HEK293 (cell line): ENCODE measurements at regions not wholly inside any gene's neighbourhood (a gene's known extent, or its start where the extent isn't known, plus 50 kb on each side); places are given as distances from the start of the nearest gene placed in this dataset.

Source experiments
- CTCF ChIA-PET: fragments of 350-600 bp; formaldehyde crosslinking; extraction: SDS; loops from one replicate; lab custom pipeline; 2021; ENCODE audit warnings: antibody characterized with exemption; lab: Yijun Ruan, JAX
- POLR2A ChIA-PET: fragments of 300-600 bp; formaldehyde crosslinking; extraction: SDS; loops from one replicate; lab custom pipeline; 2020; ENCODE audit warnings: antibody characterized with exemption, inconsistent platforms; lab: Yijun Ruan, JAX
- H3K27ac ChIP-seq: fragments of 200-500 bp; sonication (Bioruptor generic); 2 replicates; pipeline ENCODE4 v1.5.1; 2014; ENCODE audit warnings: low read depth, low read length, control low read depth, inconsistent platforms; ENCODE audit errors: extremely low read depth
- H3K36me3 ChIP-seq, 2 experiments: fragments of 200-500 bp in 1 of 2; sonication (Bioruptor generic) in 1 of 2; 1 replicate in 1 of 2; 2 replicates in 1 of 2; pipeline ENCODE4 v1.5.1; 2014 to 2017; ENCODE audit warnings: inconsistent platforms in 2 of 2, low read length in 2 of 2; ENCODE audit not compliant: control insufficient read depth in 2 of 2, insufficient read depth in 1 of 2
- H3K4me1 ChIP-seq: fragments of 200-500 bp; sonication (Bioruptor generic); 2 replicates; pipeline ENCODE4 v1.5.1; 2014; ENCODE audit warnings: mild to moderate bottlenecking, low read length, inconsistent platforms; ENCODE audit not compliant: control insufficient read depth, insufficient read depth
- H3K4me3 ChIP-seq: 2 replicates; pipeline ENCODE4 v1.5.1; 2011; ENCODE audit warnings: low read depth, mild to moderate bottlenecking, control low read depth, low read length, moderate library complexity
- H3K9me3 ChIP-seq: fragments of 200-500 bp; sonication (Bioruptor generic); 2 replicates; pipeline ENCODE4 v1.5.1; 2014; ENCODE audit warnings: low read depth, low read length, inconsistent platforms; ENCODE audit not compliant: control insufficient read depth, insufficient read depth
- GLI4 ChIP-seq: fragments of 450-650 bp; formaldehyde crosslinking; IDR thresholded peaks from 2 replicates; pipeline ENCODE4 v1.5.1; 2016; ENCODE audit warnings: missing biosample characterization, missing genetic modification characterization
- ZBTB6 ChIP-seq: fragments of 450-650 bp; formaldehyde crosslinking; IDR thresholded peaks from 2 replicates; pipeline ENCODE4 v1.5.1; 2017; ENCODE audit warnings: missing biosample characterization, missing genetic modification characterization
- ZNF175 ChIP-seq: fragments of 450-650 bp; formaldehyde crosslinking; IDR thresholded peaks from 2 replicates; pipeline ENCODE4 v1.5.1; 2016; ENCODE audit warnings: missing biosample characterization, missing genetic modification characterization
- ZNF391 ChIP-seq: fragments of 450-650 bp; formaldehyde crosslinking; IDR thresholded peaks from 2 replicates; pipeline ENCODE4 v1.5.1; 2016; ENCODE audit warnings: low read depth, missing biosample characterization, missing genetic modification characterization, borderline replicate concordance
- ZNF404 ChIP-seq: fragments of 450-650 bp; formaldehyde crosslinking; IDR thresholded peaks from 2 replicates; pipeline ENCODE4 v1.5.1; 2017; ENCODE audit warnings: missing biosample characterization, missing genetic modification characterization
- ZNF488 ChIP-seq: fragments of 450-650 bp; formaldehyde crosslinking; IDR thresholded peaks from 2 replicates; pipeline ENCODE4 v1.5.1; 2016; ENCODE audit warnings: missing biosample characterization, missing genetic modification characterization
- ZNF600 ChIP-seq: fragments of 450-650 bp; formaldehyde crosslinking; IDR thresholded peaks from 2 replicates; pipeline ENCODE4 v1.5.1; 2016; ENCODE audit warnings: missing biosample characterization, missing genetic modification characterization
- ZNF654 ChIP-seq: fragments of 450-650 bp; formaldehyde crosslinking; IDR thresholded peaks from 2 replicates; pipeline ENCODE4 v1.5.1; 2016; ENCODE audit warnings: low read depth, missing biosample characterization, missing genetic modification characterization
- ZNF660 ChIP-seq: fragments of 450-650 bp; IDR thresholded peaks from 2 replicates; pipeline ENCODE4 v1.5.1; 2018; ENCODE audit warnings: missing biosample characterization, mild to moderate bottlenecking, missing genetic modification characterization
- ZNF76 ChIP-seq: fragments of 450-650 bp; formaldehyde crosslinking; IDR thresholded peaks from 2 replicates; pipeline ENCODE4; 2016; ENCODE audit warnings: low read depth, missing biosample characterization, missing genetic modification characterization, borderline replicate concordance
- ZNF785 ChIP-seq: fragments of 450-650 bp; formaldehyde crosslinking; IDR thresholded peaks from 2 replicates; pipeline ENCODE4 v1.5.1; 2016; ENCODE audit warnings: missing biosample characterization, missing genetic modification characterization
- ZSCAN30 ChIP-seq: fragments of 450-650 bp; IDR thresholded peaks from 2 replicates; pipeline ENCODE4 v1.5.1; 2018; ENCODE audit warnings: missing biosample characterization, mild to moderate bottlenecking, missing genetic modification characterization, moderate library complexity
- TF ChIP-seq, protein P1 (sequence below): fragments of 450-650 bp; IDR thresholded peaks from 2 replicates; pipeline ENCODE4 v1.5.1; 2018; ENCODE audit warnings: missing biosample characterization, mild to moderate bottlenecking, missing genetic modification characterization
- TF ChIP-seq, protein P2 (sequence below): fragments of 450-650 bp; formaldehyde crosslinking; optimal IDR thresholded peaks from 2 replicates; pipeline ENCODE3; 2016; ENCODE audit warnings: missing biosample characterization, mild to moderate bottlenecking, missing genetic modification characterization
- TF ChIP-seq, protein P3 (sequence below): fragments of 450-650 bp; formaldehyde crosslinking; conservative IDR thresholded peaks from 2 replicates; pipeline ENCODE4 v1.5.1; 2016; ENCODE audit warnings: low read depth, missing biosample characterization, missing genetic modification characterization

GRCh38 chr3:3726549-3726948 lies 72.7 kb upstream of the LRRN1 start (continued):
- TF ChIP-seq, protein P1, sequence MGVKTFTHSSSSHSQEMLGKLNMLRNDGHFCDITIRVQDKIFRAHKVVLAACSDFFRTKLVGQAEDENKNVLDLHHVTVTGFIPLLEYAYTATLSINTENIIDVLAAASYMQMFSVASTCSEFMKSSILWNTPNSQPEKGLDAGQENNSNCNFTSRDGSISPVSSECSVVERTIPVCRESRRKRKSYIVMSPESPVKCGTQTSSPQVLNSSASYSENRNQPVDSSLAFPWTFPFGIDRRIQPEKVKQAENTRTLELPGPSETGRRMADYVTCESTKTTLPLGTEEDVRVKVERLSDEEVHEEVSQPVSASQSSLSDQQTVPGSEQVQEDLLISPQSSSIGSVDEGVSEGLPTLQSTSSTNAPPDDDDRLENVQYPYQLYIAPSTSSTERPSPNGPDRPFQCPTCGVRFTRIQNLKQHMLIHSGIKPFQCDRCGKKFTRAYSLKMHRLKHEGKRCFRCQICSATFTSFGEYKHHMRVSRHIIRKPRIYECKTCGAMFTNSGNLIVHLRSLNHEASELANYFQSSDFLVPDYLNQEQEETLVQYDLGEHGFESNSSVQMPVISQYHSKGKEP (tag by site-specific recombination), result no peak
- no peak for TF ChIP-seq ZNF76 (tag by site-specific recombination)

GRCh38 chr3:3714572-3714971 lies 84.7 kb upstream of the LRRN1 start:
- H3K36me3 ChIP-seq, result no peaks in the 10 kb centered on the region
- no peak for TF ChIP-seq ZNF175 (tag by site-specific recombination)
- no peak for TF ChIP-seq ZNF488 (tag by site-specific recombination)
- TF ChIP-seq ZNF76 (tag by site-specific recombination), result no peak
- TF ChIP-seq ZNF404 (tag by site-specific recombination), result no peak
- TF ChIP-seq, all 188 proteins: peak for 0
- POLR2A ChIA-PET, result no interaction called here
- Histone ChIP-seq H3K27ac (no peak overlapping the region), H3K9me3 (no peaks in the 10 kb centered on the region), H3K4me1 (no peaks in the 10 kb centered on the region), H3K4me3 (no peak overlapping the region)
- CTCF ChIA-PET, result no interaction called here

- Histone ChIP-seq H3K9me3 (no peaks in the 10 kb centered on the region), H3K27ac (no peak overlapping the region), H3K4me3 (no peak overlapping the region), H3K36me3 (no peaks in the 10 kb centered on the region), H3K4me1 (no peaks in the 10 kb centered on the region)
- CTCF ChIA-PET, result no interaction called here
- POLR2A ChIA-PET, result no interaction called here
- no peak for TF ChIP-seq ZNF600 (tag by site-specific recombination)
- TF ChIP-seq ZBTB6 (tag by site-specific recombination), result no peak
- no peak for TF ChIP-seq ZSCAN30 (tag by site-specific recombination)
- no peak for TF ChIP-seq ZNF391 (tag by site-specific recombination)
- TF ChIP-seq ZNF654 (tag by site-specific recombination), result no peak
- TF ChIP-seq ZNF785, result no peak
- no peak for TF ChIP-seq GLI4 (tag by site-specific recombination)
- TF ChIP-seq, protein P2, sequence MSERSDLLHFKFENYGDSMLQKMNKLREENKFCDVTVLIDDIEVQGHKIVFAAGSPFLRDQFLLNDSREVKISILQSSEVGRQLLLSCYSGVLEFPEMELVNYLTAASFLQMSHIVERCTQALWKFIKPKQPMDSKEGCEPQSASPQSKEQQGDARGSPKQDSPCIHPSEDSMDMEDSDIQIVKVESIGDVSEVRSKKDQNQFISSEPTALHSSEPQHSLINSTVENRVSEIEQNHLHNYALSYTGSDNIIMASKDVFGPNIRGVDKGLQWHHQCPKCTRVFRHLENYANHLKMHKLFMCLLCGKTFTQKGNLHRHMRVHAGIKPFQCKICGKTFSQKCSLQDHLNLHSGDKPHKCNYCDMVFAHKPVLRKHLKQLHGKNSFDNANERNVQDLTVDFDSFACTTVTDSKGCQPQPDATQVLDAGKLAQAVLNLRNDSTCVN (tag by site-specific recombination), result no peak
- no peak for TF ChIP-seq ZNF660 (tag by site-specific recombination)
- TF ChIP-seq, protein P3, sequence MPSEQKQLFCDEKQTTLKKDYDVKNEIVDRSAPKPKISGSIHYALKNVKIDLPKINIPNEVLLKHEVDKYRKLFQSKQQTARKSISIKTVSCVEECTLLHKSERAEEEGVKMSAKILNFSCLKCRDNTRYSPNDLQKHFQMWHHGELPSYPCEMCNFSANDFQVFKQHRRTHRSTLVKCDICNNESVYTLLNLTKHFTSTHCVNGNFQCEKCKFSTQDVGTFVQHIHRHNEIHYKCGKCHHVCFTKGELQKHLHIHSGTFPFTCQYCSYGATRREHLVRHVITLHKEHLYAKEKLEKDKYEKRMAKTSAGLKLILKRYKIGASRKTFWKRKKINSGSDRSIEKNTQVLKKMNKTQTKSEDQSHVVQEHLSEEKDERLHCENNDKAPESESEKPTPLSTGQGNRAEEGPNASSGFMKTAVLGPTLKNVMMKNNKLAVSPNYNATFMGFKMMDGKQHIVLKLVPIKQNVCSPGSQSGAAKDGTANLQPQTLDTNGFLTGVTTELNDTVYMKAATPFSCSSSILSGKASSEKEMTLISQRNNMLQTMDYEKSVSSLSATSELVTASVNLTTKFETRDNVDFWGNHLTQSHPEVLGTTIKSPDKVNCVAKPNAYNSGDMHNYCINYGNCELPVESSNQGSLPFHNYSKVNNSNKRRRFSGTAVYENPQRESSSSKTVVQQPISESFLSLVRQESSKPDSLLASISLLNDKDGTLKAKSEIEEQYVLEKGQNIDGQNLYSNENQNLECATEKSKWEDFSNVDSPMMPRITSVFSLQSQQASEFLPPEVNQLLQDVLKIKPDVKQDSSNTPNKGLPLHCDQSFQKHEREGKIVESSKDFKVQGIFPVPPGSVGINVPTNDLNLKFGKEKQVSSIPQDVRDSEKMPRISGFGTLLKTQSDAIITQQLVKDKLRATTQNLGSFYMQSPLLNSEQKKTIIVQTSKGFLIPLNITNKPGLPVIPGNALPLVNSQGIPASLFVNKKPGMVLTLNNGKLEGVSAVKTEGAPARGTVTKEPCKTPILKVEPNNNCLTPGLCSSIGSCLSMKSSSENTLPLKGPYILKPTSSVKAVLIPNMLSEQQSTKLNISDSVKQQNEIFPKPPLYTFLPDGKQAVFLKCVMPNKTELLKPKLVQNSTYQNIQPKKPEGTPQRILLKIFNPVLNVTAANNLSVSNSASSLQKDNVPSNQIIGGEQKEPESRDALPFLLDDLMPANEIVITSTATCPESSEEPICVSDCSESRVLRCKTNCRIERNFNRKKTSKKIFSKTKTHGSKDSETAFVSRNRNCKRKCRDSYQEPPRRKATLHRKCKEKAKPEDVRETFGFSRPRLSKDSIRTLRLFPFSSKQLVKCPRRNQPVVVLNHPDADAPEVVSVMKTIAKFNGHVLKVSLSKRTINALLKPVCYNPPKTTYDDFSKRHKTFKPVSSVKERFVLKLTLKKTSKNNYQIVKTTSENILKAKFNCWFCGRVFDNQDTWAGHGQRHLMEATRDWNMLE, result no peak
Measured at GRCh38 chr3:3712971-3713370, 86.3 kb upstream of the LRRN1 start.
